ENCODE measurements at regions not wholly inside any gene's neighbourhood (a gene's known extent, or its start where the extent isn't known, plus 50 kb on each side); places are given as distances from the start of the nearest gene placed in this dataset.

- TF ChIP-seq TOX (CRISPR knock-in tag; IDR thresholded peaks at IDR 0.05; ENCODE audit: borderline replicate concordance), result no peak
- no peak for TF ChIP-seq BACH2 (CRISPR knock-in tag; IDR thresholded peaks at IDR 0.05; ENCODE audit: borderline replicate concordance)
- TF ChIP-seq ARNTL (CRISPR knock-in tag; IDR thresholded peaks at IDR 0.05; ENCODE audit: borderline replicate concordance, low read depth), result no peak
Measured at GRCh38 chr18:60675126-60675525, 302.6 kb upstream of the MC4R start.

All from SK-N-SH treated with all-trans-retinoic acid at 6 μM for 48 hours (cell line).